ENCODE measurements at regions not wholly inside any gene's neighbourhood (a gene's known extent, or its start where the extent isn't known, plus 50 kb on each side); places are given as distances from the start of the nearest gene placed in this dataset.

DNA sequence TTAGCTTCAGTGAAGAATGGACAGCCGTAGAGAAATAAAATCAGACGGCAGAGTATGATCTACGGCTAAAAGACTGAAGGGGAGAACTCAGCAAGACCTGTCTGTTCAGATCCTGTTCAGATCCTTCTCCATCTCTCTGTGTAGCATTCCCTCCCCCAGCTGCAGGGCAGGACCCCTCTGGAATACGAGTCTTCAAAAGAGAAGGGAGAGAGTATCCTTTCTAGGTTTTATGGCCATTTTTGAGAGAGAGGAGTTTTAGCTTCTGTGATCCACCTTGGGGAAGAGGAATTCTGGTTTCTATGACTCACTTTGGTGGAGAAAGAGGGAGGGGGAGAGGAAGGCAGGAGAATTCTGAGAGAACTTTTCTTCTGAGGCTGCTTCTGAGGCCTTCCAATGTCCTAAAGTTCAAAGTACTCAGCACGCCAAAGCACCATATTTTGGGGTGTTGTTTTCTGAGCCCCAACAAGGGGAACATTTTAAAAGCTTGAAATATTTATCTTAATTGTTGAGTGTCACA lies 194.4 kb upstream of the TLE4 start:
- no peak for DNase-seq

DNA sequence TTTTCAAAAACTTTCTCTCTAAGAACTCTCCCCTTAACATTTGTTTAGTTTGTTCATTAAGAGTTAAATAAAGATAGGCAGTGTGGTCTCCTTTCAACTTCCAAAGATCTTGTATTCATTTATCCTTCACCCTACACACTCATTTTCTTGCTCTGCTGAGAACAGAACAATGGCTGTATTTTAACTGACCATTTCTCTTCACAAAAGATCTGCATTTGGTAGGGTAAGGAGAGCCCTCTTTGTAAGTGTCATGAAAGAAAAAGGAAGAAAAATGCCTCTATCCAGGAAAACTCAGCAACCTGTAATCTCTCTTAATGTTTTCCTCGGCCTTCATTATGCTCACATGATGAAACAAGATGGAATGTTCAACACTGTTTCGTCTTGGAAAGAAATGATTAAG lies 193.7 kb upstream of the TLE4 start:
- DNase-seq, result no peak

DNA sequence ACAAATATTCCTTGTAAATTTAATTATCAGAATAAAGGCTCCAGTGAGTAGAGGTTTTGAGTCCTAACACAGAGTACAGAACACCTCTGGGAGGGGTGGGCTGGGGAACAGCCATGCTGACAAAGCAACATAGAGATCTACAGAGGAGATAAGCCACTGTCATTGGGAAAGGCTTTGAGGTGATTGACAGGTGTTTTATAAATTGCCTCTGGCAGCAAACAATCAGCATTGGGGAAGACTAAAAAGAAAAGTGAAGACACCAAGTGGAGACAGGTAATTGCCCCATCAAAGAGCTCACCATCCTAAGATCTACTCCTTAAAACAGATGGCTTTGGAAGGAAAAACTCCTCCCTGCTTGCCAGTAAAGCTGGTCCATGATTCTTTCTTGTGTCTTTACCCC lies 189.7 kb upstream of the TLE4 start:
- no peak for DNase-seq

DNA sequence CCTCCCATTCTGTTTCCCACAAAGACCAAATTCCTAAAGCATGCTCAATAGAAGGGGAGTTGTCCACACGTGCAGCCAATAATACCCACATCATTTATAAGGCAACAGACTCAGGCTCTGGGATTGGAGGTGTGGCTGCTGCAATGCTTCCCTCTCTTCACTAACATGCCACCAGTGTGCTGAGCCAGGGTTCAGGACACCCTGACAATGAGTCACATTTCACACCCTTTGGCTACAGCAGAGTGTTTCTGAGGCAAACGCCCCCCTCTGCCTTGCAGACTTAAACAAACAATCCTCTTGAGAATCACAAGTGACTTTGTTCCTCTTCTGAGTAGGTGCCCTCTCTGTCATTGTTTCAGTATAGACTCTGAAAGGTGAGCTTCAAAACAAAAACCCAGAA lies 189.3 kb upstream of the TLE4 start:
- DNase-seq, result no peak

- no peak for DNase-seq
These were observed 188.7 kb upstream of the TLE4 start for GRCh38 chr9:79383096-79383495.

GRCh38 chr9:79384091-79384490 lies 187.7 kb upstream of the TLE4 start:
- DNase-seq, result no peak

DNA sequence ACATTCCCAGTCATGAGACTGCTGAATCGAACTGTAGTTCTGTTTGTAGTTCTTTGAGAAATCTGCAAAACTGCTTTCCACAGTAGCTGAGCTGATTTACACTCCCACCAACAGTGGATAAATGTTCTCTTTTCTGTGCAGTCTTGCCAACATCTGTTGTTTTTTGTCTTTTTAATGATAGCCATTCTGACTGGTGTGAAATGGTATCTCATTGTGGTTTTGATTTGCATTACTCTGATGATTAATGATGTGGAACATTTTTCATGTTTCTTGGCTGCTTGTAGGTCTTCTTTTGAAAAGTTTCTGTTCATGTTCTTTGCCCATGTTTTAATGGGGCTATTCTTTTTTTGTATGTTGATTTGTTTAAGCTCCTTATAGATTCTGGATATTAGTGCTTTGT lies 187.3 kb upstream of the TLE4 start:
- DNase-seq, result no peak

- peak; percentile 18 for DNase-seq
These were observed 184.5 kb upstream of the TLE4 start for GRCh38 chr9:79387101-79387835.

DNA sequence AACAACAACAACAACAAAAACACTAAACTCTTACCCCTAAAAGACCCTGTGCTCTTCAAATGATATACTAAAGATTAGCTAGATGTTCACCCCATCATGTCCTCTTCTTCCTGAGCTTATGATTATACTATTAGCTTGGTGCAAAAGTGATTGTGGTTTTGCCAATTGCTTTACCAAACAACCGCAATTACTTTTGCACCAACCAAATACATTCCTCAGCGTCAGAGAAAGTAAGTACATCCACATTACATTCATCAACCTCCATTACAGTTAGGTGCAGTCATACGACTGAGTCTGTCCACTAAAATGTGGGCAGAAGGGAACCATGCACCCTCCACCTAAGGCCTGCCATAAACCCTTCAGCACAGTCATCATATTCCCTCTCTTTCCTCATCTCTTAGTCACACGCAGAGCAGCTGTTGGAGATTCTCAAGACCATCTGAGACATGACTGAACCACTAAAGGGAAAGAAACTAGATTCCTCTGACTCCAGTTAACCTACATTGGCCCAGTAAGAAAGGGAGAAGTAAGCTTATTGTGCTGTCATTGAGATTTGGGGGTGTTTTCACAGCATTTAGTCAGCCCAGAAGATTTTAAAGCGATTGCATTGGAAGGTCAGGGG lies 181.6 kb upstream of the TLE4 start:
- no peak for DNase-seq

GRCh38 chr9:79390781-79391770 lies 180.7 kb upstream of the TLE4 start:
- no peak for DNase-seq

DNA sequence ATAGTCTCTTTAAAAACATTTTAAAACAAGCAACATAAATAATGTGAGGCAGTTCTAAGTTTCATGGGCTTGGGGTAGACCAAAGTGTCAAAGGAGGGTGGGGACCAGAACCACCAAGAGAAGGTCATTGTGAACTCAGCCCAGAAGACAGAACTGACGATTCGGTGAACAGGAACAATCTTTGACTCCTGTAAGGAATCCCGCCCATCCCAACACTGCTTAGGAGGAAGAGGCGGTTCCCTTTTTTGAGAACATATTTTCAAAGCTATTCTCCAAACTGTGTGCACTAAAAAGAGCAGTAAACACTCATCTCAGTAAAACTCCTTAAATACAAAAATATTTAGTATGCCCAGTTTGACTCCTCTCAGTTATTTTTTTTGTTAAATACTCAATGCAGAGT lies 176.5 kb upstream of the TLE4 start:
- no peak for DNase-seq

DNA sequence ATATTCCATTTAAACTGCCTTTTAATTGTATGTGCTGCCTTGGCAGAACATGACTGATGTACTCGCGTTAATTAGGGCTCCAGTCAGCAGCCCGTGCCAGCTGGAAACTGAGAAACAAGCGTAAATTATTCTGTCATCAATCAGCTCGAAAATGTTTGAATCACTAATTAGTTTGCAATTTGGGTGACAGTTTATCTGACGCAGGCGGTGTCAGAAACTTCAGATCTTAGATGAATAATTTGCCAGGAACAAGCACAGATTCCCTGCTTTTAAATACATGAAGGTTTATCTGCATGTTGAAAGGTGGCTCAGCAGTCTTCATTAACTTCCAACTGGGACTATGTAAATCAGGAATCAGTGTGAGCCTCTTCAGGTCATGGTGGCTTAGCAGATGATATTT lies 176.0 kb upstream of the TLE4 start:
- no peak for DNase-seq

GRCh38 chr9:79396168-79396567 lies 175.6 kb upstream of the TLE4 start:
- DNase-seq, result no peak

- no peak for DNase-seq
These were observed 168.3 kb upstream of the TLE4 start for GRCh38 chr9:79403495-79403894.

DNA sequence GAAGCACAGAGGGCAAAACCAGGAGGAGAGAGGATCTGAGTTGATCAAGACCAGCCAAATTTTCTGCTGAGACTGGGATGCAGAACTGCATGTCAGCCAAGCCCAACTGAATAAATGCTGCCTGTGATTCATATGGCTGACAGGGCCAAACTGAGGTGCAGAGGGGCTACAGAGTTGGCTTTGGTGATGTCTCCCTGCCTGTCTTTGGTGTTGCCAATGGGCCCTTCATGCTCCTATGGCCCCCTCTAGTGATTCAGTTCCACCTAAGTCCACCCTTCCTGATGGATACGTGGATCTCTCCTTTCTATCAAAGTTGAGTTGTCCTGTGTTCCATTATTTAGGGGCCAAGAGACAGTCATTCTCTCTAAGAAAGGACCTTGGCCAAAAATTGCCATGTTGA lies 163.6 kb upstream of the TLE4 start:
- DNase-seq, result no peak

- no peak for DNase-seq
These were observed 163.1 kb upstream of the TLE4 start for GRCh38 chr9:79408617-79409016.

- no peak for DNase-seq
These were observed 162.5 kb upstream of the TLE4 start for GRCh38 chr9:79409182-79409823.

DNA sequence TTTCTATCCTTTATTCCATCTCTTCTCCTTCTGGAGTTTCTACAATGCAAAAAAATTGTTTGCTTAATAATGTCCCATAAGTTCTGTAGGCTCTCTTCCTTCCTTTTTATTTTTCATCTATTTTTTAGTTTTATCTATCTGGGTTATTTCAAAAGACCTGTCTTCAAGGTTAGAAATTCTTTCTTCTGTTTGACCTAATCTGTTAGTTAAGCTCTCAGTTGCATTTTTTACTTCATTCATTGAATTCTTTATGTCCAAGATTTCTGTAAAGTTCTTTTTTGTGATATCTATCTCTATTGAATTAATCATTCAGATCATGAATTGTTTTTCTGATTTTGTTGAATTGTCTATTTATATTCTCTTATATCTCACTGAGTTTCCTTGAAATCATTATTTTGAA lies 145.9 kb upstream of the TLE4 start:
- DNase-seq, result no peak

- DNase-seq, result no peak
These were observed 143.3 kb upstream of the TLE4 start for GRCh38 chr9:79428422-79428821.

DNA sequence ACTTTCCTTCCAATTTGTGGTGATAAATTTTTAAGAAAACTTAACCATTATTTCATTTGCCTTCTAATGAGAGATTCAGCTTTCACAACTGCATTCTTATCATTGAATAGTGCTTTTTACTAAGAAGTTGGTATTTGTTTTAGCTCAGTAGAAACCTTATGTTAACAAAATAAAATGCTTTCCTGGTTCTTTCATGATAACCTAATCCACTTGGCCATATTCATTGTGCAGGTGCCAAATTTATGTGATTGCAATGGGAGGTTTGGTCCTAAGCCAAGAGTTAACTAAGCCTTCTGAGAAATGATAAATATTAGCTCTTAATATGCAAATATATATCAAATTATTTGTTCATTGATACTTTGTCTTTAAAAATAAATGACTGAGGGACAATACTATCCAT lies 141.1 kb upstream of the TLE4 start:
- no peak for DNase-seq

DNA sequence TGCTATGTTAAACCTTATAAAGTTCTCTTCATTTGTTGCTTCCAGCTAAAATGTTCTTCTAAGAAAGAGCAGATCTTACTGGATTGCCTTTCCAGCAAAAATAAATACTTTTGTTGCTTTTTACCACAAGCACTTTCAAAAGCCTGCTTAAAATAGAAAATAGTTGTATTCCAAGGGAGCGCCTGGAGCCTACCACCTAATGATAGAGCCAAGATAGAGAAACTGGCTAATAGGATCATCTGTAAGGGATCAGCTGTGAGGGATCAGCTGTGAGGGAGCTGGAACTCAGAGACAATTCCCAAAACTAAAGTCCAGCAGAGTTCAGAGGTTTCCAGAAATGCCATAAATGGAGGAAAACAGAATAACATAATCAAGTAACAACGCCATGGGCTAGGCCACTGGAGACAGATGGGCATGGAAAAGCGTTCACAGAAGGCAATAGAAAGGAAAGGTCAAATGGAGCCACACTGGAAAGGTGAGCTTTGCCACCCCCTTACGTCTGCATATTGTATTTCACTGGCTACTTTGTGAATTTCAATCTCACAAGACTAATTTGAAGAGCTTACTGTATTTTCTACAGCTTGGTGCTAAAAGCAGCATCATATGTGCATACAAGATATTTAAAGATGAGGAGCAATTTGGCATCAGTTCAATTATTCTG lies 140.6 kb upstream of the TLE4 start:
- DNase-seq, result no peak

GRCh38 chr9:79432485-79432884 lies 139.3 kb upstream of the TLE4 start:
- DNase-seq, result no peak
